GM12891 (cell line): ENCODE measurements at regions not wholly inside any gene's neighbourhood (a gene's known extent, or its start where the extent isn't known, plus 50 kb on each side); places are given as distances from the start of the nearest gene placed in this dataset.

Experiments
- POLR2A ChIP-seq: IDR thresholded peaks from 2 replicates; pipeline ENCODE4 v1.6.1; 2011; ENCODE audit warnings: low read depth, low read length, control low read depth
- POLR2AphosphoS5 ChIP-seq: IDR thresholded peaks from 2 replicates; pipeline ENCODE4 v1.6.1; 2011; ENCODE audit warnings: low read depth, low read length, control low read depth
- POU2F2 ChIP-seq: IDR thresholded peaks from 2 replicates; pipeline ENCODE4 v1.6.1; 2011; ENCODE audit warnings: low read depth, mild to moderate bottlenecking, control low read depth, low read length, moderate library complexity
- TAF1 ChIP-seq: IDR thresholded peaks from 2 replicates; pipeline ENCODE4 v1.6.1; 2011; ENCODE audit warnings: low read depth, low read length, control low read depth

- no peak for TF ChIP-seq TAF1
- TF ChIP-seq POLR2AphosphoS5, result no peak
- no peak for TF ChIP-seq POLR2A
- no peak for TF ChIP-seq POU2F2
These were observed 327.1 kb downstream of the PTTG2 start for GRCh38 chr4:38287101-38287851.
